ENCODE measurements at regions not wholly inside any gene's neighbourhood (a gene's known extent, or its start where the extent isn't known, plus 50 kb on each side); places are given as distances from the start of the nearest gene placed in this dataset.

GRCh38 chr13:85333506-85334020 lies 465.7 kb downstream of the SLITRK6 start:
- TF ChIP-seq CTCF (IDR thresholded peaks at IDR 0.05) (no peak), POLR2A (IDR thresholded peaks at IDR 0.05) (no peak)

All from esophagus squamous epithelium (tissue), 4 donors.